OCI-LY7 (cell line): ENCODE measurements at regions not wholly inside any gene's neighbourhood (a gene's known extent, or its start where the extent isn't known, plus 50 kb on each side); places are given as distances from the start of the nearest gene placed in this dataset.

Experiments used
- BruUV-seq: library from RNA; stranded (reverse); fragments of 400-500 nt; replicated peaks from 2 replicates; lab custom pipeline; 2021; lab: Mats Ljungman, UMichigan
- CTCF ChIA-PET: fragments of 300-600 bp; sonication (Branson Sonifier 250); formaldehyde crosslinking; loops from one replicate; lab custom pipeline; 2022; ENCODE audit warnings: antibody characterized with exemption; ENCODE audit not compliant: unreplicated experiment; lab: Charles Lee
- POLR2A ChIA-PET: fragments of 300-600 bp; sonication (Branson Sonifier 250); formaldehyde crosslinking; loops from one replicate; lab custom pipeline; 2022; ENCODE audit warnings: antibody characterized with exemption; lab: Charles Lee
- DNase-seq: peaks from one replicate; pipeline ENCODE4 v3.0.0-alpha.2; 2015; ENCODE audit warnings: low spot score
- H2AFZ ChIP-seq: fragments of 200-600 bp; sonication (generic), shearing (Covaris generic); 2 replicates; pipeline ENCODE4 v1.6.1; 2014; ENCODE audit warnings: mild to moderate bottlenecking, antibody characterized with exemption, low read length, moderate library complexity
- H3K27ac ChIP-seq: fragments of 200-600 bp; sonication (generic); 2 replicates; pipeline ENCODE4 v1.5.1; 2014; ENCODE audit warnings: mixed run types, low read depth, mild to moderate bottlenecking, moderate library complexity, low read length, inconsistent platforms; ENCODE audit not compliant: poor library complexity, severe bottlenecking
- H3K36me3 ChIP-seq: fragments of 200-600 bp; sonication (generic); 2 replicates; pipeline ENCODE4 v1.6.1; 2014; ENCODE audit warnings: mild to moderate bottlenecking, antibody characterized with exemption, low read length, moderate library complexity, mixed read lengths; ENCODE audit not compliant: insufficient read depth
- H3K4me1 ChIP-seq: fragments of 200-600 bp; sonication (generic); 2 replicates; pipeline ENCODE4 v1.5.1; 2014; ENCODE audit warnings: mild to moderate bottlenecking, low read length; ENCODE audit not compliant: insufficient read depth, poor library complexity, severe bottlenecking
- H3K4me2 ChIP-seq: fragments of 200-600 bp; sonication (generic); 2 replicates; pipeline ENCODE4 v1.6.1; 2014; ENCODE audit warnings: mild to moderate bottlenecking, low read length
- H3K4me3 ChIP-seq: fragments of 200-600 bp; sonication (generic); 2 replicates; pipeline ENCODE4 v1.5.1; 2014; ENCODE audit warnings: mild to moderate bottlenecking, low read depth, low read length; ENCODE audit not compliant: poor library complexity, severe bottlenecking
- H3K79me2 ChIP-seq: fragments of 200-600 bp; sonication (generic); 2 replicates; pipeline ENCODE4 v1.6.1; 2016; ENCODE audit warnings: low read depth, mild to moderate bottlenecking, low read length, moderate library complexity, mixed read lengths; ENCODE audit not compliant: insufficient read depth
- H3K9me2 ChIP-seq: fragments of 200-600 bp; sonication (generic); 2 replicates; pipeline ENCODE4 v1.6.1; 2016; ENCODE audit warnings: mild to moderate bottlenecking, low read length, mixed read lengths; ENCODE audit not compliant: insufficient read depth
- H3K9me3 ChIP-seq: fragments of 200-600 bp; sonication (generic); 2 replicates; pipeline ENCODE4 v1.6.1; 2014; ENCODE audit warnings: mild to moderate bottlenecking, mixed run types, low read length, mixed read lengths
- H4K20me1 ChIP-seq: fragments of 200-600 bp; sonication (generic); 2 replicates; pipeline ENCODE4 v1.6.1; 2014; ENCODE audit warnings: mild to moderate bottlenecking, antibody characterized with exemption, low read length, moderate library complexity, mixed read lengths; ENCODE audit not compliant: insufficient read depth
- EZH2phosphoT487 ChIP-seq: fragments of 200-600 bp; sonication (generic); IDR thresholded peaks from 2 replicates; pipeline ENCODE4 v1.6.1; 2018; ENCODE audit warnings: low read depth, borderline replicate concordance, mild to moderate bottlenecking, mixed run types, antibody characterized with exemption, low read length, moderate library complexity, mixed read lengths
- intact Hi-C: fragments of 100-400 bp; cut with micrococcal nuclease; formaldehyde crosslinking; loops from one replicate; pipeline ENCODE4 v1.10.0; 2022; ENCODE audit not compliant: unreplicated experiment
- TF ChIP-seq, protein P1 (sequence below): fragments of 200-600 bp; sonication (generic); conservative IDR thresholded peaks from 2 replicates; pipeline ENCODE4 v1.5.1; 2014; ENCODE audit warnings: mild to moderate bottlenecking, antibody characterized with exemption, low read length, moderate library complexity, mixed read lengths

DNA sequence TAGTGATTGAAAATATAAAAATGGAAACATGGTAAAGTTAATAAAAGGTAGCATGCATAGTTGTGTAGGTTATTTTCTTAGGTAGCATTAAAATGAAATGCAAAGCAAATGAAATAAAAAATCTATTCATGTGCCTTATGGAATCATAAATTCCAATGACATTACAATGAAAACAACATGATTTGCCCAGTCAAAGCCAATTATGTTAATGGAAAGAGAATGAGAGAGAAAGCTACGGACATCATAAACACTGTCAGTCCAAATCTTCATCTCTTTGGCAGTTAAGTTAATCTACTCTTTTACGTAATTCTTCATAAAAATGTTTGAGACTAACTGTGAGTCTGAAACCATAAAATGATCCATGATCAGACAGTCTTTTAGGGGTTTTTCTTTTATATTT lies 636.7 kb upstream of the SYT4 start:
- H3K4me1 ChIP-seq, result no peaks in the 10 kb centered on the region
- intact Hi-C loops, result no loop called here
- H3K4me2 ChIP-seq, result no peak overlapping the region
- ChIA-PET CTCF (no interaction called here), POLR2A (interaction anchor here (1.1 kb wide), 1 partner anchor 10 kb away, joined by 3 read pairs; no protein-coding TSS in a partner anchor)
- no peaks in the 10 kb centered on the region for H4K20me1 ChIP-seq
- no peak overlapping the region for H3K4me3 ChIP-seq
- no peaks in the 10 kb centered on the region for H3K9me3 ChIP-seq
- no TSS peak for BruUV-seq
- no peaks in the 10 kb centered on the region for H3K9me2 ChIP-seq
- no peak overlapping the region for H2AFZ ChIP-seq
- no peaks in the 10 kb centered on the region for H3K36me3 ChIP-seq
- H3K27ac ChIP-seq, result no peak overlapping the region
- no peak for DNase-seq
- H3K79me2 ChIP-seq, result no peaks in the 10 kb centered on the region
- TF ChIP-seq, protein P1, sequence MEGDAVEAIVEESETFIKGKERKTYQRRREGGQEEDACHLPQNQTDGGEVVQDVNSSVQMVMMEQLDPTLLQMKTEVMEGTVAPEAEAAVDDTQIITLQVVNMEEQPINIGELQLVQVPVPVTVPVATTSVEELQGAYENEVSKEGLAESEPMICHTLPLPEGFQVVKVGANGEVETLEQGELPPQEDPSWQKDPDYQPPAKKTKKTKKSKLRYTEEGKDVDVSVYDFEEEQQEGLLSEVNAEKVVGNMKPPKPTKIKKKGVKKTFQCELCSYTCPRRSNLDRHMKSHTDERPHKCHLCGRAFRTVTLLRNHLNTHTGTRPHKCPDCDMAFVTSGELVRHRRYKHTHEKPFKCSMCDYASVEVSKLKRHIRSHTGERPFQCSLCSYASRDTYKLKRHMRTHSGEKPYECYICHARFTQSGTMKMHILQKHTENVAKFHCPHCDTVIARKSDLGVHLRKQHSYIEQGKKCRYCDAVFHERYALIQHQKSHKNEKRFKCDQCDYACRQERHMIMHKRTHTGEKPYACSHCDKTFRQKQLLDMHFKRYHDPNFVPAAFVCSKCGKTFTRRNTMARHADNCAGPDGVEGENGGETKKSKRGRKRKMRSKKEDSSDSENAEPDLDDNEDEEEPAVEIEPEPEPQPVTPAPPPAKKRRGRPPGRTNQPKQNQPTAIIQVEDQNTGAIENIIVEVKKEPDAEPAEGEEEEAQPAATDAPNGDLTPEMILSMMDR, result no peak
- TF ChIP-seq EZH2phosphoT487, result no peak

DNA sequence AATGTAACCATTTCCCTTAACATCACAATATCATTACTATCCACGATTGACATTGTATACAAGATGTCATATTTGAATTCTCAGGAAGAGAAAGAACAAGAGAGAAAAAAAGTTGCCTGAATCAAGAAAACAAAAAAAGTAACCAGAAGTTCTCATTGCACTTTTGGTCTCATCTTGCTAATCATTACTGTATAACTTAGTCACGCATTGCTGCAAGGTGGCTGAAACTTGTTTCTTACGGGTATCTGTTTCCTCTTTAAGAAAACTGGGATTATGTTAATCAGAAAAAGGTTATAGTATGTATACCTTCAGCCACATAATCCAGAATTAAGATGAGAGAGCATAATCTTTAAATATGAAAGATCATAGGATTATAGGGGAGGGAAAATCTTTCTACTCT lies 639.7 kb upstream of the SYT4 start:
- H3K36me3 ChIP-seq, result no peaks in the 10 kb centered on the region
- CTCF ChIA-PET, result no interaction called here
- no peak overlapping the region for H3K4me2 ChIP-seq
- no peaks in the 10 kb centered on the region for H3K4me1 ChIP-seq
- H3K9me2 ChIP-seq, result no peaks in the 10 kb centered on the region
- H4K20me1 ChIP-seq, result no peaks in the 10 kb centered on the region
- H3K4me3 ChIP-seq, result no peak overlapping the region
- POLR2A ChIA-PET, result no interaction called here
- H3K27ac ChIP-seq, result no peak overlapping the region
- intact Hi-C loops, result no loop called here
- BruUV-seq, result no TSS peak
- TF ChIP-seq, protein P1, result no peak
- no peak for TF ChIP-seq EZH2phosphoT487
- no peaks in the 10 kb centered on the region for H3K9me3 ChIP-seq
- DNase-seq, result no peak
- H2AFZ ChIP-seq, result no peak overlapping the region
- no peaks in the 10 kb centered on the region for H3K79me2 ChIP-seq

DNA sequence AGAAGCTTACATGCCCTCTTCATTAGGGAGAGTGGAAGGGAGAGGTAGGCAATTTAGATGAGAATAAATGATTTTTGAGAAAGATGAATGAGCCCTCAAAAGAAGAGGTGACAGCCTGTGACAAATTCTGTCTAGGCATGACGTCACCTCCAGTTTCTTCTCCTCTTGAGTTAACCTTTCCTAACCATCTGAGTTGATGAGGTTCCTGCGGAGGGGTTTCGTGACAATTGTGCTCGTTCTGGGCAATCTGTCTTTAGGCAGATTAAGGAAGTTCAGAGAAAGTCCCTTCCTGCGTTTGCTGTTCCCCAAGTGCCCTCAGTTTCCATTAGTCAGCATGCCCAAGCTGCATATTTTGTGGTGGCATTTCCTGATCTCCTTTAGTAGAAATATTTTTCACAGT lies 640.2 kb upstream of the SYT4 start:
- Histone ChIP-seq H3K9me3 (no peaks in the 10 kb centered on the region), H3K27ac (no peak overlapping the region), H3K4me3 (no peak overlapping the region), H3K79me2 (no peaks in the 10 kb centered on the region), H3K36me3 (no peaks in the 10 kb centered on the region), H3K4me2 (no peak overlapping the region), H2AFZ (no peak overlapping the region), H3K9me2 (no peaks in the 10 kb centered on the region), H3K4me1 (no peaks in the 10 kb centered on the region), H4K20me1 (no peaks in the 10 kb centered on the region)
- BruUV-seq, result no TSS peak
- intact Hi-C loops, result no loop called here
- ChIA-PET POLR2A (no interaction called here), CTCF (no interaction called here)
- DNase-seq, result no peak
- TF ChIP-seq, protein P1, result no peak
- TF ChIP-seq EZH2phosphoT487, result no peak
